ENCODE measurements at regions not wholly inside any gene's neighbourhood (a gene's known extent, or its start where the extent isn't known, plus 50 kb on each side); places are given as distances from the start of the nearest gene placed in this dataset.
"Not testable (repeated sequence)": the region's sequence is repeated elsewhere in the genome, so short reads cannot be mapped to it uniquely, and the experiment has no call there.

DNA sequence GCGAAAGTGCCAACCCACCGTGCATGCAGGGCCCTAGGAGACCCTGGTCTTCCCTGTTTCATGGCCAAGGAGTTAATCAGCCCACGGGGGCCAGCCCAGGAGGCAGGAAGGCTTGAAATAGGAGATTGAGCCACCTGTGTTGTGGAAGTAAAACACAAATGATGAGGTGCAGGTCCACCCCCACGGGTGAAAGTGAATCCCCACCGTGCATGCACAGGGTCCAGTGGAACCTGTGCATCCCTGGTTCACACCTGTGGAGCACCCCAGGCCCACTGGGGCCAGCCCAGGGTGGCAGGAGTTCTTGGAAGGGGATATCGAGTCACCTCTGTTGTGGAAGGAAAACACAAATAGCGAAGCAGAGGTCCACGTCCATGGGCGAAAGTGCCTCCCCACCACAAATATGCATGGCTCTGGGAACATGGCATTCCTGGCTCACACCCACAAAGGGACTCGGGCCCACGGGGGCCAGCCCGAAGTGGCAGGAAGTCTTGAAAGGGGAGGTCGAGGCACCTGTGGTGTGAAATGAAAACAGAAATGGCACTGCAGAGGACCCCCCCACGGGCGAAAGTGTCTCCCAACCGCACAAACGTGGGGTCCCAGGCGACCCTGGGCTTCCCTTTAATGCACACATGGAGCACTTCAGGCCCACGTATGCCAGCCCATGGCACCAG is 381.5 kb downstream of the ALG10 start:
- no peak for DNase-seq

- no peak for DNase-seq
These were observed 382.3 kb downstream of the ALG10 start for GRCh38 chr12:34404377-34405285.

GRCh38 chr12:34405286-34406227 is 383.3 kb downstream of the ALG10 start:
- DNase-seq, result no peak

- no peak for DNase-seq
These were observed 384.1 kb downstream of the ALG10 start for GRCh38 chr12:34406228-34406995.

DNA sequence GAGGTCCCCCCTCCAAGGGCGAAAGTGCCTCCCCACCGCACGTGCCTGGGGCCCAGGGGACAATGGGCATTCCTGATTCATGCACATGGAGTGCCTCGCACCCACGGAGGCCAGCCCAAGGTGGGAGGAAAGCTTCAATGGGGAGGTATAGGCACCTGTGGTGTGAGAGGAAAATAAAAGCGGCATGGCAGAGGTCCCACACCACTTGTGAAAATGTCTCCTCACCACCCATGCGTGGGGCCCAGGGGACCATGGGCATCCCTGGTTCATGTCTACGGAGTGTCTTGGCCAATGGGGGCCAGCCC is 384.7 kb downstream of the ALG10 start:
- no peak for DNase-seq

GRCh38 chr12:34407813-34408212 is 385.5 kb downstream of the ALG10 start:
- no peak for DNase-seq

DNA sequence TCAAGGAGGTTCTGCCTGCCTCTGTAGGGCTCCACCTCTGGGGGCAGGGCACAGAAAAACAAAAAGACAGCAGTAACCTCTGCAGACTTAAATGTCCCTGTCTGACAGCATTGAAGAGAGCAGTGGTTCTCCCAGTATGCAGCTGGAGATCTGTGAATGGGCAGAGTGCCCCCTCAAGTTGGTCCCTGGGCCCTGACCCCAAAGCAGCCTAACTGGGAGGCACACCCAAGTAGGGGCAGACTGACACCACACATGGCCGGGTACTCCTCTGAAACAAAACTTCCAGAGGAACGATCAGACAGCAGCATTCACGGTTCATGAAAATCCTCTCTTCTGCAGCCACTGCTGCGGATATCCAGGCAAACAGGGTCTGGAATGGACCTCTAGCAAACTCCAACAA is 409.2 kb downstream of the ALG10 start:
- not testable (repeated sequence) for DNase-seq
